ENCODE measurements at regions not wholly inside any gene's neighbourhood (a gene's known extent, or its start where the extent isn't known, plus 50 kb on each side); places are given as distances from the start of the nearest gene placed in this dataset.

DNA sequence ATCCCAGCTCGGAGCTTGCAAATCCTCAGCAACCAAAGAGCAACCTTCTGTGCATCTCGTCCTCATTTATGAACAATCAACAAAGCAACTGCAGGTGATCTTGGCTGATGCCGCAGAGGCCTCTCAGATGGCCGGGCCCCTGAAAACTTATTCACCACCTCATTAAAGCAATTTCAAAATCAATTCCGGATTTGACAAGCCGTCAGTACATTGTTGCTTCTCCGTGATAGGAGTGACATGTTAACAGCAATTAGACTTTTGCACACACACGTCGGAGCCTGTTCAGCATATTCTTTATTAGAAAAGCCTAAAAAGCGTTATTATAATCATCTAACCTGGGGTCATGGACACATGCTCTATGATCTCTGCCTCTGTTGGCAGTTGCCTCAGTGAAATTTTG lies 183.1 kb upstream of the CXCR4 start:
- ATAC-seq (no peak), DNase-seq (no peak)
- no peaks in the 10 kb centered on the region for H3K27me3 ChIP-seq
- no peaks in the 10 kb centered on the region for H3K4me1 ChIP-seq
- H3K9me3 ChIP-seq = no peaks in the 10 kb centered on the region
- H3K27ac ChIP-seq = no peak overlapping the region
- H3K36me3 ChIP-seq = no peaks in the 10 kb centered on the region
- intact Hi-C loops (cut with DNase I) = no loop called here
- H3K4me3 ChIP-seq = no peak overlapping the region
- TF ChIP-seq, protein P1, sequence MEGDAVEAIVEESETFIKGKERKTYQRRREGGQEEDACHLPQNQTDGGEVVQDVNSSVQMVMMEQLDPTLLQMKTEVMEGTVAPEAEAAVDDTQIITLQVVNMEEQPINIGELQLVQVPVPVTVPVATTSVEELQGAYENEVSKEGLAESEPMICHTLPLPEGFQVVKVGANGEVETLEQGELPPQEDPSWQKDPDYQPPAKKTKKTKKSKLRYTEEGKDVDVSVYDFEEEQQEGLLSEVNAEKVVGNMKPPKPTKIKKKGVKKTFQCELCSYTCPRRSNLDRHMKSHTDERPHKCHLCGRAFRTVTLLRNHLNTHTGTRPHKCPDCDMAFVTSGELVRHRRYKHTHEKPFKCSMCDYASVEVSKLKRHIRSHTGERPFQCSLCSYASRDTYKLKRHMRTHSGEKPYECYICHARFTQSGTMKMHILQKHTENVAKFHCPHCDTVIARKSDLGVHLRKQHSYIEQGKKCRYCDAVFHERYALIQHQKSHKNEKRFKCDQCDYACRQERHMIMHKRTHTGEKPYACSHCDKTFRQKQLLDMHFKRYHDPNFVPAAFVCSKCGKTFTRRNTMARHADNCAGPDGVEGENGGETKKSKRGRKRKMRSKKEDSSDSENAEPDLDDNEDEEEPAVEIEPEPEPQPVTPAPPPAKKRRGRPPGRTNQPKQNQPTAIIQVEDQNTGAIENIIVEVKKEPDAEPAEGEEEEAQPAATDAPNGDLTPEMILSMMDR (IDR thresholded peaks at IDR 0.05) = no peak

DNA sequence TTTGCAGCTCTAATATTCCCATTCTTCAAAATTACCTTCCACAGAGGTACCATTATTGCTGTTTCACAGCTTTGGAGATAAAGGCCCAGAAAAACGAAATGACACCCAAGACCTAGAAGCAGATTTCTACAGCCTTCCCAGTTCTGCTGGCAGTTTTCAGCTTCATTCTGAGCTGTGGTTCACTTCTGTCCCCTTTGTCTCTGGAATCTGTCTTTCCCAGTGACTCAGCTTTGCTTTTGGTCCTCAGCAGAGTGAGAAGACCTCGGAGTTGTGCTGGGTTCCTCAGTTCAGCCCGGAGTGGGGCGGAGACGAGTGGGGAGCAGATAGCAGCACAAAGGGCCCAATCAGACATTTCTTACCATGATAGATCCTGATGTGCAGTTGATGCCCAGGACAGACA lies 180.7 kb upstream of the CXCR4 start:
- TF ChIP-seq, protein P1 (IDR thresholded peaks at IDR 0.05) = no peak
- DNase-seq = no peak
- intact Hi-C loops (cut with DNase I) = loop anchor here (10.0 kb wide), 1 partner anchor 124 kb away; no protein-coding TSS in a partner anchor
- Histone ChIP-seq H3K27me3 (no peaks in the 10 kb centered on the region), H3K4me1 (no peaks in the 10 kb centered on the region), H3K9me3 (no peaks in the 10 kb centered on the region), H3K4me3 (no peak overlapping the region), H3K27ac (no peak overlapping the region), H3K36me3 (no peaks in the 10 kb centered on the region)
- no peak for ATAC-seq

DNA sequence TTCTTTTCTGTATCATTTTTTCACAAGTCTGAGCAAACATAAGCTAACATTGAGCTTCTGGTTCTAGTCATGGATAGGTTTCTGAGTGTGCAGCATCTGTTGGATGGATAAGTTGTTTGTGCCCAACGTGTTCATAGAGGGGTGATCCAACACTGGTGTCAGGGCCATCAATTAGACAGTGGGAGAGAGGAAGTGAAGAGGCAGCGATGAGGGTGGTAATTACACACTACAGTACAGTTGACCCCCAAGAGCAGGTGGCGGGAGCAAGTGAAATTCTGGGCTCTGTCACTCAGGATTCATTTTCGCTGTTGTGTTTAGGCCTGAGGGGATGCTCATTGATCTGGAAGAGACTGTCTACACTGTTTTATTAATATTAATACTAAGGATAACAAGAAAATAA lies 180.0 kb upstream of the CXCR4 start:
- no peak for DNase-seq
- no peak overlapping the region for H3K4me3 ChIP-seq
- H3K27me3 ChIP-seq = no peaks in the 10 kb centered on the region
- H3K27ac ChIP-seq = no peak overlapping the region
- TF ChIP-seq, protein P1 (IDR thresholded peaks at IDR 0.05) = no peak
- H3K4me1 ChIP-seq = no peaks in the 10 kb centered on the region
- H3K36me3 ChIP-seq = no peaks in the 10 kb centered on the region
- no peak for ATAC-seq
- no peaks in the 10 kb centered on the region for H3K9me3 ChIP-seq
- intact Hi-C loops (cut with DNase I) = loop anchor here (10.0 kb wide), 1 partner anchor 123 kb away; no protein-coding TSS in a partner anchor

DNA sequence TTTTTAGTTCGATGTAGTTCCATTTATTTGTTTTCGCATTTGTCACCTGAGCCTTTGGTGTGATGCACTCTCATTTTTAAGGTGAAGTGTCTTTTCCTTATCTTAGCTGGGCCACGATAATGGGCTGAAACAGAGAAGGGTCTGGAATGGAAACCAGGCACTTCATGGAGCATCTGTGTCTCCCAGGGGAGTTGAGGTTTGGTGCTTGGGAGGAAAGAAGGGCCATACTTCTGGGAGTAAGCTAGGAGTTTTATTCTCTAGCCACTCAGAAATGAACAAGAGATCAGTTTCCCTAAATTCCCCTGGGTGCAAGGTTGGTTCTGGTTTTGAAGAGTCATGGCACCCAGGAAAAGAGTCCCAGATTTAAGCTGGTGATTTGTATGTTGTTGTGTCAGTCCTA lies 179.4 kb upstream of the CXCR4 start:
- H3K27ac ChIP-seq = no peak overlapping the region
- no peak for ATAC-seq
- H3K27me3 ChIP-seq = no peaks in the 10 kb centered on the region
- H3K9me3 ChIP-seq = no peaks in the 10 kb centered on the region
- intact Hi-C loops (cut with DNase I) = loop anchor here (10.0 kb wide), 1 partner anchor 123 kb away; no protein-coding TSS in a partner anchor
- DNase-seq = no peak
- no peaks in the 10 kb centered on the region for H3K4me1 ChIP-seq
- H3K4me3 ChIP-seq = no peak overlapping the region
- TF ChIP-seq, protein P1 (IDR thresholded peaks at IDR 0.05) = no peak
- no peaks in the 10 kb centered on the region for H3K36me3 ChIP-seq

DNA sequence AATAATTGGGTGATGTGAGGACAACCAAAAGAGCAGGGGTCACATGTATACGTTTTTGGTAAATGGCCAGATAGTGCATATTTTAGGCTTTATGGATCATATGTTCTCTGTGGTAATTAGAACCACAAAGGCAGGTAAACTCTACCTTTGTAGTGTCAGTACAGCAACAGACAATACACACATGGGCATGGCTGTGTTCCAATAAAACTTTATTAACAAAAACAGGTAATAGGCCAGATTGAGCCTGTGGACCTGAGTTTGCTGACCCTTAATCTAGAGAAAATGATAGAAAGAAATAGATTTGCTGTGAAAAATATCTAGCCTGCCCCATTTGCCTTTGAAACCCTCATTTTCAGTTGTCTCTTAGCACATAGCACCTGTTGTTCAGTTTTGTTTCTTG lies 177.2 kb upstream of the CXCR4 start:
- DNase-seq (no peak), ATAC-seq (no peak)
- H3K4me3 ChIP-seq = no peak overlapping the region
- no peaks in the 10 kb centered on the region for H3K4me1 ChIP-seq
- no peaks in the 10 kb centered on the region for H3K36me3 ChIP-seq
- TF ChIP-seq, protein P1 (IDR thresholded peaks at IDR 0.05) = no peak
- no peaks in the 10 kb centered on the region for H3K9me3 ChIP-seq
- no peak overlapping the region for H3K27ac ChIP-seq
- H3K27me3 ChIP-seq = no peaks in the 10 kb centered on the region
- intact Hi-C loops (cut with DNase I) = loop anchor here (10.0 kb wide), 1 partner anchor 120 kb away; no protein-coding TSS in a partner anchor

DNA sequence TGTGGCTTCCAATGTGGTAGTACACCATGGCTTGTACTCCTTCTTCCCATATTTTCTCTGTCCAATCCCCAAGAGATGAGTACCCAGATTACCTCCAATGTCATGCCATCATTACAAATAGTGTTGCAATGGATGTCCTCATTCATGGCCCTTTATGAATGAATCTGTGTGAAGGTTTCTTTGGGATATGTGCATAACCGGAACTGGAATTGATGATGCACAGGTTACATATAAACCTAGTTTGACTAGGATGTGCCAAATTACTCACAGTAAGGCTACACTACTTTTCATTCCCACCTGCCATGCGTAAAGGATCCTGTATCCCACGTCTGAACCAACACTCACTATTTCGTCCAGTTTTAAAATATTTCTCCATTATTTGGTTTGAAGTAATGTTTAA lies 173.9 kb upstream of the CXCR4 start:
- Histone ChIP-seq H3K27ac (no peak overlapping the region), H3K9me3 (no peaks in the 10 kb centered on the region), H3K27me3 (no peaks in the 10 kb centered on the region), H3K4me1 (no peaks in the 10 kb centered on the region), H3K36me3 (no peaks in the 10 kb centered on the region), H3K4me3 (no peak overlapping the region)
- intact Hi-C loops (cut with DNase I) = loop anchor here (10.0 kb wide), 1 partner anchor 117 kb away; no protein-coding TSS in a partner anchor
- ATAC-seq = no peak
- DNase-seq = no peak
- TF ChIP-seq, protein P1 (IDR thresholded peaks at IDR 0.05) = no peak
